Stimulated activated CD4-positive, alpha-beta T cell treated with anti-CD3 and anti-CD28 coated beads, Interleukin-1b, Interleukin-23, amount 100 ng/mL, for 24 hours (primary cell): ENCODE measurements at regions not wholly inside any gene's neighbourhood (a gene's known extent, or its start where the extent isn't known, plus 50 kb on each side); places are given as distances from the start of the nearest gene placed in this dataset.

Experiments used
- DNase-seq, 4 experiments: peaks; one replicate each; pipeline ENCODE4 v3.0.0-alpha.2; 2020; ENCODE audit warnings: low read depth in 4 of 4, low spot score in 1 of 4

DNA sequence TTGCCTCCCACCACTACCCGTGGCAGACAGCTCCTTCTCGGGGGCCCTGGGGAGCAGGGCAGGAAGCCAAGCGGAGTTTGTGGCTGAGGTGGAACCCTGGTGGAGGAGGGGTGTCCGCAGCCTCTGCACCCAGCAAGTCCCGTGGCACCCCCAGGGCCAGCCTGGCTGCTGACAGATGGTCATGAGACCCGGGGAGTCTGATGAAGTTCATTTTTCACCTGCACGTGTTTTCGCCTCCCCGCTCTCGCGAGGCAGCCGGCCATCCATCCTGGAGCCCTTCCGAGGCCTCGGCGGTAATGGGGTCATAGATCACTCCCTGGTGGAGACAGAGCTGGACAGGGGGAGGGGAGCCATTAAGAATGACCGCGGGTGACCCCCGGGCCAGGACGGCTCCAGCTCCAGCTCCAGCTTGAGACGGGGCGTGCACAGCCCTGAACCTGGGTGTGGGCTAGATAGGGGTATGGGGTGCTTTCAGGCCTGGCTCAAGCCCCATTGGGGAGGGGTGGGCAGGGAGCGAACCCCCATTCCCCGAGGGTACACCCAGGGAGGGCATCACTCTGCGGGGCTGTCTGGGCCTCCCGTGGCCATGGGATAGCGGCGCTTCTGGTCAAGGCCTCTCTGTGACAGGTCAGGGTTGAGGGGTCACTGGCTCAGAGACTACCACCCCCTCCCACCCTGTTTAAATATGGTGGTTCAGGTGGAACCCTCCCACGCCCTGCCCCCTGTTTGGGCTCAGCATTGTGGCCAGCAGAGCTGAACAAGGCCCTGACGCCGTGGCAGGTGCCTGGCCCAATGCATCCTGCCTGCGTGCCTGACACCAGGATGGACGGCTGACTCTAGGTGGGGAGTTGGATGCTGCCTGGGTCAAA, 227.4 kb upstream of the GSE1 start:
- no peak for DNase-seq

DNA sequence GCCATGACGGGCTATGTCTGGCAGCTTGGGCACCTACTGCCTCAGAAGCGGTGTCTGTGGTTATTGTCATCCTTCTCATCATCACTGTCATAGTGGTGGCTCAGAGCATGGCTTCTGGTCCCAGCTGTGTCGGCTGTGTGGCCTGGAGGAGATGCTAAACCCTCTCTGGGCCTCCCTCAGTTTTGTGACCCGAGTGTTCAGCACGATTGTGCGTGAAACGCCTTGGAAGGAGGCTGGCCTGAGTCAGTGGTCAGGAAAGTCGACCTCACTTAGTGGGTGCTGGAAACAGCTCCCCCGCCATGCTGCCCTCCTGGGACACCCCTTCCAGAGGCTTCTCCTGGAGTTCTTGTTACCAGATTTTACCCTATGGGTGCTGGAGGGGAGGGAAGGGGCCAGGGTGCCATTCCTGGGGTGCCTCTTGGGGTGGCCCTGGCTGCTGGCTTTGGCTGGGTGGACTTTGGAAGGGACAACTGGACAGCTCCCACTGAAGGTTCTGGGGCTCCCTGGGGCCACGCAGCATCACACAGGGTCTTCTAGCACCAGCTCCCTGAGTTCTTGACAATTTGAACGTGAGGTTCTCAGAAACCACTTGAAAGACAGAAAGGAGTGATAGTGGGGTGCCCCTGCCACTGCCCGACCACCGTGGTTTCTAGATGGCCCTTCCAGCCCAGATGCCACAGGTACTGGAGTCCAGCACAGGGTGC, 226.5 kb upstream of the GSE1 start:
- DNase-seq, result no peak

DNA sequence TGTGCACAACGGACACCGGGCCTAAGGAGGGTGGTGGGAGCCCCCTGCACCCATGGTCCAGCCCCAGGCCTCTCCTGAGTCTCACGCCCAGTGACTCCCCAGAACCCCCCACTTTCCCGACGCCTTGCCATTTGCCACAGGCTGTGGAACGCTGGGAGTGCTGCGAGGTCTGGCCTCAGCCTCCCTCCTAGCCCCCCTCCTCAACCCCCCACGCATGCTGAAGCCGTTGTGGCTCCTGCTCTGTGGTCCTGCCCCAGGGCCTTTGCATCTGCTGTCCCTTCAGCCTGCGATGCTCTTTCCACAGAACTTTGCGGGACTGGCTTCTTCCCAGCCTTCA, 226.0 kb upstream of the GSE1 start:
- no peak for DNase-seq

DNA sequence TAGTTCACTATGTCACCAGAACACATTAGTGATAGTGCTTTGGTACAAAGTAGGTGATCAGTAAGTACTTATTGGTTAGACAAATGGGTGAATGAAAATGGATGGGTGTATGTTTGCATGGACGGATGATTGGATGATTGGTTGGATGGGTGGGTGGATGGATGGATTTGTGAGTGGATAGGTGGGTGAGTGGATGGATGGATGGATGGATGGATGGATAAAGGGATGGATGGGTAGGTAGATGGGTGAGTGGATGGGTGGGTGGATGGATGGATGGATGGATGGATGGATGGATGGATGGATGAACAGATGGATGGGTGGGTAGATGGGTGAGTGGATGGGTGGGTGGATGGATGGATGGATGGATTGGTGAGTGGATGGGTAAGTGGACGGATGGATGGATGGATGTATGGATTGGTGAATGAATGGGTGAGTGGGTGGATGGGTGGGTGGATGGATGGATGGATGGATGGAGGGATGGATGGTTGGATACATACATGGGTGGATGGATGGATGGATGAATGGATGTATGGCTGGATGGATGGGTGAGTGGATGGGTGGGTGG, 225.3 kb upstream of the GSE1 start:
- no peak for DNase-seq

DNA sequence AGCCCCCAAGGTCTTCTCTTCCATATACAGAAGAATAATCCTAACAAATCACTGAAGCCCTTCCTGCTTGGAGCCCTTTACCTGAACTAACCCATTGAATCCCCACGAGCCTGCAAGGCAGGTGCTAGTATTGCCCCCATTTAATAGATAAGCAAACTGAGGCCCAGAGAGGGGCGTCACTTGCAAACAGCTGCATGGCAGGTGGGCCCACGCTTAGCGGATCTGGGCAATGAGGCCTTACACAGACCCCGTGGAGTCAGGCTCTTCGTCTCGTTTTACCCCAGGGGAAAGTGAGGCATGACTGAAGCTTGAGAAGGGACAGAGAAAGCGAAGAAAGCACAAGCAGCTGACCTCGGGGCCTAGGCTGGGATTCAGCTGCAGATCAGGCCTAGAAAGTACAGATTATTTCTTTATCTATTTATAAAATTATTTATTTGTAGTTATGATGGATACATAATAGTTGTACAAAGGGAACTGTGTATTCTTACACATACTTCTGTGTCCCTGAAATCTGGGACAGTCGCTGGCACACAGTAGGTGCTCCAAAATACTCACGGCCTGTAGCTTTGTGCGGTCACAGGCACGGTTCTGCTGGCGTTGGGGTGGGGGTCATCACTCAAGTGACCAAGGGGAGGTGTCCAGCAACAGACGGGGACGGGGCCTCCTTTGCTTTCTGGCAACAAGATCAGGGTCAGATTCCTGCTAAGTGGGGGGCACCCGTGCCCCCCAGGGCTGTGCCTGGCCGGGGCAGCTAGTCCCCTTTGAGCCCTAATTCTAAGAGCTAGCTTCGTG, 223.2 kb upstream of the GSE1 start:
- DNase-seq, result no peak

DNA sequence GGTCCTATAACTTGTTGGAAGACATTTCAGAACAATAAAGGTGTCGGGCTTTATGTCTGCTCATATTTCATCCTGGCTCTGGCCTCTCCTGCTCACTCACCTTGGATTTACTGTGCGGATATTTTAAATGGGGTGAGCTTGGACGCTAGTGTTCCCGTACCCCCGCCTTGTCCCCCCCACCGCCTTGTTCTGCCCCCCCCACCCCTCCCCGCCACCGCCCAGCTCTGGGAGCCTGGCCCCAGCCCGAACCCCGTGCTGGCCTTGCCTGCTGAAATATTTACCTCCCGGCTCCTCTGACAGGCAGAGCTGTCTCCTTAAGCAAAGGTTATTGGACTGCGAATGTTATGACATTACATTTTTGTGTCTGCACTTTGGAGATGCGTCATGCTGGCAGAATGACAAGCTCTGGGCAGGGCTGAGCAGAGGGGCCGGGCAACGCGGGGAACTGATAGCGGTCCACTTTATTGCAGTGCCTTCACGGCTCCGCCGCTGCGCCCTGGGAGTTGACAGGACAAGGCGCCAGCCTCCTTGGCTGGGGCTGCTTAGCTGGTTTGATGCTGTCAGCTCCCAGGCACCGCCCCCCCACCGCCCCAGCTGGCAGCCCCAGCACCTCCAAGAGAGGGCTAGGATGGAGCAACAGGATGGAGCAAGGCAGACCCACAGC, 222.5 kb upstream of the GSE1 start:
- no peak for DNase-seq

DNA sequence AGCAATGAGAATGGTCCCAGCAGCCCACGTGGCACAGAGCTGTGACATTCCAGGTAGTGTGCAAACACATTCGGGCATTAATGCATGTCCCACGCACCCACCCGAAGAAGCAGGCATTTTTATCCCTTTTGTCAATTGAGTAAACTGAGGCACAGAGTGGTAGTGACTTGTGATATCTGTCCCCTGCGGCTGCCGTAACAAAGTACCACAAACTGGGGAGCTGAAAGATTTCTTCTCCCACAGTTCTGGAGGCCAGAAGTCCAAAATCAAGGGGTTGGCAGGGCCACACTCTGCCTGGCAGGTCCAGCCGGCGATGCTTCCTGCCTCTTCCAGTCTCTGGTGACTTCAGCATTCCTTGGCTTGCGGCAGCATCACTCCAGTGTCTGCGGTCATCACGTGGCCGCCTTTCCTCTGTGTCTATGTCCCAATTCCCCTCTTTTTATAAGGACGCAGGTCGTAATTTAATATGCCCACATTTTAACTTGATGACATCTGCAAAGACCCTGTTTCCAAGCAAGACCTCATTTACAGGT, 221.9 kb upstream of the GSE1 start:
- DNase-seq, result no peak

DNA sequence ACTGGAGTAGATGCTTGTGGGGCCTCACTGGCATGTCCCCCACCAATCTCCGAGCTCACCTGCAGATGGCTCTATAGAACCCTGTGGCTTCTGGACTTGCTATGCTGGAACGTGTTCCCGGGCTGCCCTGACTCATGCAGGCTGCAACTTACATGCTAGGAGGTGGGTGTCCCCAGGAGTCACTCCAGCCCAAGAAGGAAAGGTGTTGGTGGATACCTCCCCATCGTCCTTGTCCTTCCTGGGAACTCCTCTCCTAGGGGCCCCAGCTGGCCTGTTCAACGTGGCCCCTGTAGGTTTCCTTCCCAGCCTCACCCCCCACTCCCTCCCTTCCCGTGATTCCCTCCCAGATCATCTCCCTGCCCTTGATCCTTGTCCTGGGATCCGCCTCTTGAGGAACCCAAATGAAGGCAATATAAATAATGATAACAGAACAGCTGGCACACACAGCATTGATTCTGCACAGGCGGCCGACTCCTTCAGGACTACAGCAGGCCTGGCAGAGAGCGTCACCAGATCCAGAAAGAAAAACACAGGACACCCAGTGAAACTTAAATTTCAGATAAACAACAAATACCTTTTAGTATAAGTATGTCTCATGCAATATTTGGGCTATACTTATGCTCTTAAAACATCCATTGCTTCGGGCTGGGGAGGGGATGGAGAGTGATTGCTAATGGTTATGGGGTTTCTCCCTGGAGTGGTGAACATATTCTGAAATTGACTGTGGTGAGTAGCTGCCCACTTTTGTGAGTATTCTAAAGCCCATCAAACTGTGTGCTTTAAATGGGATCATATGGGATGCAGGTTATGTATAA, 221.1 kb upstream of the GSE1 start:
- DNase-seq, result no peak

DNA sequence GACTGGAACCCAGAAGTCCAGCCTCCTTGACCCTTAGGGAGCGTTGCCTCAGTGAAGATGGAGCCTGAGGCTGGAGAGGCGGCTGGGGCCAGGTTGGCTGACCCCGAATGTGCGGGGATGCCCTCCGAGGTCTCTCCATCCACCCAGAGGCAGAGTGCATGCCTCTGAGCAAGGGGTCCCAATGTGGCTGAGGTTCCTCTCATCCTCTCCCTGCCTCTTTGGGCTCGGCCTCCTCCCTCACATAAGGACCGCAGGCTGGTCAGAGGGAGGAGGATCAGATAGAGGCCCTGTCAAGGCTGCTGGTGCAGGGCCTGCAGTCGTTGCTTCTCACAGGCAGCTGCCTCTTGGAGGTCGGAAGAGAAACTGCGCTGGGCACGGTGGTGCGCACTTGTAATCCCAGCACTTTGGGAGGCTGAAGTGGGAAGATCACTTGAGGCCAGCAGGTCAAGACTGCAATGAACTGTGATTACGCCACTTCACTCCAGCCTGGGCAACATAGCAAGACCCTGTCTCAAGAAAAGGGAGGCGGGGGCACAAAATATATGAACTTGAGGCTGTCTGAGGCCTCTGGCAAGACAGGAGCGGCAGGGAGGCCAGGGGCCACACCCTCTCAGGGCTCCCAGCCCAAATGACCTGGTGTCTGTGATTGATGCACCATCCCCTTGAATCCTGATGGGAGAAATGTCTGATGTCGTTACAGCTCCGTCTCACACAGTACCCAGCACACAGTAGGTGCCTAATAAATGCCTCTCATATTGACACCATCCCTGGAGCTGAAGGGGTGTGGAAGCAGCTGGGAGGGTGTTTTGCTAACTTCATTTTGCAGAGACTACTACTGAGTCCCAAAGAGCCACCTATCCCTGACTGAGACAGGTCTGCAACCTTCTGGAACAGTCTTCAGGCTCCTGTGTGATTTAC, 220.1 kb upstream of the GSE1 start:
- no peak for DNase-seq

DNA sequence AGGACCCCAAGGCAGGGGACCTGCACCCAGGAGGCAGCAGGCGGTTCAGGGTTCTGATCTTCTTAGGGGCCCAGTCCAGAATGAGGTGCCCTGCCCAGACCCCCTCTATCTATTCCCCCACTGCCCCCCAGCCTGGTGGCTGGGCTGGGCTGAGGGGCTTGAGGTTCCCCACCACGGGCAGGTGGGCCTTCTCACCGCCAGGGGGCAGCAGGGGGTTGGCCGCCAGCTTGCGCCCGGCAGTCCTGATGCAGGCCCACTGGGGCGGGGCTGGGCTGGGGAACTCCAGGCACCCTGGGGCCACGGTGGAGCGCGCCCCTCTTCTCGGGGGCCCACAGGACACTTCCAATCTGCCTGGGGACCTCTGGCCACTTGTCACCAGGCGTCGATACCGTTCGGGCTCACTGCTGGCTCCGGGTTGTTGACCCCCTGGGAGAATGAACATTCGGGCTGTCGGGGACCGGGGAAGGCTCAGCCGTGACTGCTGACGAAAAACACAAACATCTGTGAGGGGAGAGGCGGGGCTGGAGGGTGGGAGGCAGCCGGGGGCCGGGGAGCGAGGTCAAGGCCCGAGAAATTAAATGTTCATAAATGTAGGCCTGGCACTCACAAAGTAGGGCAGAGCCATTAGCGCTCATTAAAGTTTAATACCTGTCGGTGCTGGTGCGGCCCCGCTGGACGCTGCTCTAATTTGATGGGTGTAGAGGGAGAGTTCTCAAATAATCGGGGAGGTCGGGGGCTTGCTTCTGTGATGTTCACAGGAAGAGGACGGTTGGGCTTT, 219.3 kb upstream of the GSE1 start:
- peak; percentile 31 to 60 (median 52) for DNase-seq

DNA sequence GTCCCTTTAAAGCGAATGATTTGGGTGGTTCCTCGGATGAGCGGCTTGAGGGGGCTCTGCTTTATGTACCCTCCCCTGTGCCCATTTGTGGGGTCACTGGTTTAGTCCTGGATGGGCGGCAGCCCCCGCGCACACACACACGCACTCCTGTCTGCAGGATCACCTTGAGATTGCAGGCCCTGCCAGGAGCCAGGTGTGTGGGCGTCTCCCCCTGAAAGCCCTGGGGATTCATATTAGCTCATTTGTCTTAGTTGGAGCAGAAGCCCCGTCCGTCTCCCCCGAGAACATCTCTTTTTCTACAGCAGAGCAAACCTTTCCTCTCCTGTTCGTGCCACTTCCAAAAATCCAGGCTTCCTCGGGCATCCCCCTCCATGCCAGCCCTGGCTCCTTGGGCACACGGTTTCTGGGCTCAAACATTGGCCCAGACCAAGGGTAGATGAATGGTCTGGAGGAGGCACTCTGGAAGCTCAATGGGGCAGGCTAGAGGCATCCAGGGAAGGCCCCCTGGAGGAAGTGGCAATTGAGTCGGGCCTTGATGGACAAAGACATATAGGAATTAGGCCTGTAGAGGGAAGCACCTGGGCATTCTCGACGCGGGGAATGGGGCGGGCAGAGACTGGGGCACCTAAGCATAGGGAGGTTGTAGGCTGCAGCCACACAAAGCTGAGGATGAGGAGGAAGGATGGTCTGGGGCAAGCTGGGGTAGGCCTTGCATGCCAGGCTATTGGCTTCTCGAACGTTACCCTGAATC, 218.5 kb upstream of the GSE1 start:
- DNase-seq, result no peak

DNA sequence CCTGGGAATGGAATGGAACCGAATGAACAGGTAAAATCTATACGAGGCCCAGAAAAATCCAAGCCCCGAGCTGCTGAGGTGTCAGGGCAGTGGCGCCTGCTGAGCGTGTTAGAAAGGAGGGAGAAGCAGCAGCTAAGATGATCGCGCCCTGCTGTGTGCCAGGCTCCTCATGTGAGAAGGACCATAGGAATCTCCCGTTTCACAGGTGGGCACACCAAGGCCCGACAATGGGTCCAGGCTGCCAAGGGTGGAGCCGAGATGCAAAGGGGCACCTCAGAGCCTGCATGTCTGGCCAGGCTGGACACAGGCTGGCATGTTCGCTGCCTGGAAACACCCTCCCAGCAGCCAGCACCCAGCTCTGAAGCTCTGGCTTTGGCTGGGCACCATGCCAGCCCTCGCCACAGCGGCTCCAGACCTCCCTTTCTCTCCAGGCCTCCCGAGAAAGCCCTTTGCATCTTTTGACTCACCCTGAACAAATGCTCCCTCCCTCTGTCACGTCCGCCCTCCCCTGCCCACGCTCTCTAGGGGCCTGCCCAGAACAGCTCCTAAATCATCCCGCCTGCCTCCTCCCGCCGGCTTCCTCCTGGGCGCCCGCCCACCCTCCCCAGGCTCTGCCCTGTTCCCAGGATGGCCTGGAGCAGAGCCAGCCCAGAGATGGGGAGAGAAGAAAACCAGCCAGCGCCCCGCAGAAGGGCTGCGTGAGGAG, 217.8 kb upstream of the GSE1 start:
- no peak for DNase-seq

DNA sequence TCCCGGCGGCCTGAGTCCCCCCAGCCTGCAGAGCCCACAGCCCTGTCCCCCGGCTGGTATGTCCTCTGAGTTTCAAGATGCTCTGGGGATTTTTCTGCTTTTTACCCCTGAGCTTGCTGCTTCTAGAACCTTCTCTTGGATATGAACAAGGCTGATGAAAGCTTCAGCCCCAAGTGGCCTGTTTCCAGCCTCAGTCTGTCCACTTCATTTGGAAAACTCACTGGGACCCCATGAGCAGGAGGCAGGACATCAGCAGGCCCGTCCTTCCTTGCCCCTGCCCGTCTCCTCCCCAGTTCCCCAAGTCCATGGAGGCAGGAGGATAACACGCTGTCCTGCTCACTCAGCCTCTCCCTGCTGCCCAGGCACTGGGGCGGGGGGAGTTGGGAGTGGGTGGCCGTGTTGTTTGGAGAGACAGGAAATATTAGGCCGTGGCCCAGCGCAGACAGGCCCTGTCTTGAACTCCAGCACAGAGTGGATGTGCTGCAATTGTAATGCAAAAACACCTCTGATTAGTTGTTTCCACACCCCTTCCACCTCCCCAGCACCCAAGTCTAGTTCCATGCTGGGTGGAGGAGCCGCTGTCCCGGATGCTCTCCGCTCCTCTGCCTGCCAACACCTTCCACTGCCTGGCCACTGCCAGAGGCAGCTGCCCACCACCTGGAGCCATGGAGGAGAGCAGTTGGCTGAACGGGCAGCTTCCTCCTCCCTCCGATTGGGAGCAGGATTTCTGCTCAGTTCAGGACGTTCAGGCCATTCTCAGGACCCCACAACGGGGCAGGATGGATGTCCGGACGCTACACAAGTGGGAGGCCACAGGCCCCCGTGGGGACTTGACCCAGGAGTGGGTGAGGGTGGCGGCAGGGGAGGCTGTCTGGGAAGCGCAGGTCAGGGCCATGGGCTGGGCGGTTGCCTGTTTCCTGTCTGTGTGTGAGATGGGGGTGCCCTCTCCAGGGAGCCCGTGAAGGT, 216.9 kb upstream of the GSE1 start:
- DNase-seq, result no peak

DNA sequence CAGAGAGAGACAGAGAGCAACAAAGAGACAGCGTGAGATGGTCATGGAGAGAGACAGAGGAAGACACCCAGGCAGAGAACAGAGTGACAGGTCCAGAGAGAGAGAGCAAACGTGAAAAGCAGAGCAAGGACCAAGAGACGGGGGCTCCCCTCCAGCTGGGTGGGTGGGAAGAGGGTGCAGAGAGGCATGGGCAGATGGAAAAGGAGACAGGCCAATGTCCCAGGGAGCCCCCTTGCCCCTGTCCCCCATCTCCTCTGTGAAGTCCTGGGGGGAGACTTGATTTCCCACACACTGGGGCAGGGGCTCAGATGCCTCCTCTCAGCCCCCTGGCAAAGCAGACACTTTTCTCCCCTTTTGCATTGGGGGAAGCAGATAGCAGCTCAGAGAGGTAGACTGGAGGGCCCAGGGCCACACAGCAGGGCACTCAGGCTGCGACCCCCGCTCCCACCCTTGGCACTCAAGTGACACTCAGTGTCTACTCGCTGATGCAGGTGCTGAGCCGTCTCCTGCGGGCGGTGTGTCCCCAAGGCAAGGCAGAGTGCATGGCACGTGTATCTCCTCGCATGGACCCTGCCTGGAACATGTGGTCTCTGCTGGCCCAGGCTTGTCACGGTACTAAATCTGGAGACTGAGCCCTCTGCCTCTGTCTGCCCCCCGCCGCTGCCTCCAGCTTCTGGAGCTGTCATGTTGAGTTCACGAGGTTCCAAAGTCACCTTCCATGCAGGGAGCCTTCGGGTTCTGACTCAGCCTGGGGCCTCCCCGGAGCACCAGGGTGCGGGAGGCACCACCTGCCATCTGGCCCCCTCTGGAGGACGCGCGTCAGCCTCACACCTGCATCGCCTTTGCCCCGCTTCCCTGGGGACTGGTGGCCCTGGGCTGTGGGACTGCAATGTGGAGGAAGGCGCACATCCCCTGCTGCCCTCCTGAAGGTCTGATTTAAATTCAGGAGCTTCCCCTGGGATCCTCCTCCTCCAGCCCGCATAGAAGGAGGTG, 215.9 kb upstream of the GSE1 start:
- DNase-seq, result no peak
